ENCODE measurements at regions not wholly inside any gene's neighbourhood (a gene's known extent, or its start where the extent isn't known, plus 50 kb on each side); places are given as distances from the start of the nearest gene placed in this dataset.

GRCh38 chr11:116085031-116085635 is 580.9 kb upstream of the CADM1 start:
- H3K4me3 Mint-ChIP-seq, result no peak overlapping the region

GRCh38 chr11:116084511-116084910 is 580.3 kb upstream of the CADM1 start:
- no peak overlapping the region for H3K4me3 Mint-ChIP-seq
- H3K27me3 Mint-ChIP-seq, result peaks cover 24% of the 10 kb centered on the region
- peaks cover 1% of the 10 kb centered on the region for H3K36me3 Mint-ChIP-seq
- peaks cover 0 to 4% (median 0%) of the 10 kb centered on the region in 3 donors for H3K4me1 Mint-ChIP-seq
- H3K27ac Mint-ChIP-seq, result no peak overlapping the region
- peaks cover 0 to 3% (median 0%) of the 10 kb centered on the region in 3 donors for H3K9me3 Mint-ChIP-seq

More at GRCh38 chr11:116085031-116085635, 580.9 kb upstream of the CADM1 start:
- H3K27me3 Mint-ChIP-seq, result peaks cover 22% of the 10 kb centered on the region
- no peak overlapping the region for H3K27ac Mint-ChIP-seq
- H3K9me3 Mint-ChIP-seq, result no peaks in the 10 kb centered on the region
- peaks cover 0 to 4% (median 0%) of the 10 kb centered on the region in 3 donors for H3K4me1 Mint-ChIP-seq
- peaks cover 1% of the 10 kb centered on the region for H3K36me3 Mint-ChIP-seq

- Mint-ChIP-seq H3K27ac (no peak overlapping the region), H3K9me3 (peaks cover 0 to 6% (median 0%) of the 10 kb centered on the region in 3 donors), H3K4me1 (peaks cover 0 to 4% (median 0%) of the 10 kb centered on the region in 3 donors), H3K27me3 (peaks cover 18% of the 10 kb centered on the region), H3K36me3 (peaks cover 1% of the 10 kb centered on the region), H3K4me3 (no peak overlapping the region)
Measured at GRCh38 chr11:116082256-116082655, 578.0 kb upstream of the CADM1 start.

GRCh38 chr11:116079580-116079979 is 575.4 kb upstream of the CADM1 start:
- no peak overlapping the region for H3K4me3 Mint-ChIP-seq
- H3K9me3 Mint-ChIP-seq, result peaks cover 0 to 6% (median 1%) of the 10 kb centered on the region in 3 donors
- H3K36me3 Mint-ChIP-seq, result peaks cover 1% of the 10 kb centered on the region
- H3K27ac Mint-ChIP-seq, result peak overlapping the region in 1 of 3 donors; percentile 77
- no peaks in the 10 kb centered on the region for H3K4me1 Mint-ChIP-seq
- H3K27me3 Mint-ChIP-seq, result peaks cover 16% of the 10 kb centered on the region

- H3K36me3 Mint-ChIP-seq, result peaks cover 1% of the 10 kb centered on the region
- peaks cover 0 to 6% (median 1%) of the 10 kb centered on the region in 3 donors for H3K9me3 Mint-ChIP-seq
- no peak overlapping the region for H3K27ac Mint-ChIP-seq
- no peaks in the 10 kb centered on the region for H3K4me1 Mint-ChIP-seq
- H3K27me3 Mint-ChIP-seq, result peaks cover 13% of the 10 kb centered on the region
- H3K4me3 Mint-ChIP-seq, result no peak overlapping the region
Measured at GRCh38 chr11:116078101-116078591, 573.9 kb upstream of the CADM1 start.

GRCh38 chr11:116077092-116077491 is 572.9 kb upstream of the CADM1 start:
- Mint-ChIP-seq H3K27ac (no peak overlapping the region), H3K9me3 (peaks cover 0 to 6% (median 1%) of the 10 kb centered on the region in 3 donors), H3K27me3 (peaks cover 9% of the 10 kb centered on the region), H3K4me1 (no peaks in the 10 kb centered on the region), H3K4me3 (no peak overlapping the region), H3K36me3 (peaks cover 1% of the 10 kb centered on the region)

- Mint-ChIP-seq H3K27me3 (peaks cover 10% of the 10 kb centered on the region), H3K36me3 (no peaks in the 10 kb centered on the region), H3K9me3 (peaks cover 0 to 1% (median 0%) of the 10 kb centered on the region in 3 donors), H3K4me3 (no peak overlapping the region), H3K4me1 (no peaks in the 10 kb centered on the region), H3K27ac (no peak overlapping the region)
Measured at GRCh38 chr11:116073854-116074837, 569.9 kb upstream of the CADM1 start.

GRCh38 chr11:116072601-116073410 is 568.6 kb upstream of the CADM1 start:
- no peak overlapping the region for H3K27ac Mint-ChIP-seq
- H3K9me3 Mint-ChIP-seq, result peaks cover 0 to 1% (median 0%) of the 10 kb centered on the region in 3 donors
- H3K4me1 Mint-ChIP-seq, result no peaks in the 10 kb centered on the region
- H3K36me3 Mint-ChIP-seq, result peaks cover 2% of the 10 kb centered on the region
- peaks cover 10% of the 10 kb centered on the region for H3K27me3 Mint-ChIP-seq
- no peak overlapping the region for H3K4me3 Mint-ChIP-seq

- Mint-ChIP-seq H3K4me1 (no peaks in the 10 kb centered on the region), H3K27ac (no peak overlapping the region), H3K9me3 (peaks cover 0 to 1% (median 0%) of the 10 kb centered on the region in 3 donors), H3K36me3 (peaks cover 2% of the 10 kb centered on the region), H3K4me3 (no peak overlapping the region), H3K27me3 (peaks cover 10% of the 10 kb centered on the region)
Measured at GRCh38 chr11:116072133-116072532, 567.9 kb upstream of the CADM1 start.

GRCh38 chr11:116071241-116071640 is 567.0 kb upstream of the CADM1 start:
- H3K9me3 Mint-ChIP-seq, result no peaks in the 10 kb centered on the region
- H3K4me3 Mint-ChIP-seq, result no peak overlapping the region
- H3K27ac Mint-ChIP-seq, result no peak overlapping the region
- peaks cover 2% of the 10 kb centered on the region for H3K36me3 Mint-ChIP-seq
- H3K27me3 Mint-ChIP-seq, result peaks cover 12% of the 10 kb centered on the region
- H3K4me1 Mint-ChIP-seq, result peaks cover 0 to 3% (median 0%) of the 10 kb centered on the region in 3 donors

- H3K36me3 Mint-ChIP-seq, result peaks cover 2% of the 10 kb centered on the region
- H3K4me3 Mint-ChIP-seq, result no peak overlapping the region
- peaks cover 15% of the 10 kb centered on the region for H3K27me3 Mint-ChIP-seq
- no peaks in the 10 kb centered on the region for H3K9me3 Mint-ChIP-seq
- H3K4me1 Mint-ChIP-seq, result peaks cover 0 to 9% (median 0%) of the 10 kb centered on the region in 3 donors
- no peak overlapping the region for H3K27ac Mint-ChIP-seq
Measured at GRCh38 chr11:116070520-116070919, 566.3 kb upstream of the CADM1 start.

GRCh38 chr11:116066777-116067176 is 562.6 kb upstream of the CADM1 start:
- peaks cover 0 to 1% (median 0%) of the 10 kb centered on the region in 3 donors for H3K9me3 Mint-ChIP-seq
- H3K27me3 Mint-ChIP-seq, result peaks cover 14% of the 10 kb centered on the region
- H3K4me1 Mint-ChIP-seq, result peaks cover 0 to 9% (median 2%) of the 10 kb centered on the region in 3 donors
- H3K4me3 Mint-ChIP-seq, result no peak overlapping the region
- H3K36me3 Mint-ChIP-seq, result peaks cover 2% of the 10 kb centered on the region
- H3K27ac Mint-ChIP-seq, result no peak overlapping the region

- H3K4me3 Mint-ChIP-seq, result no peak overlapping the region
- H3K27me3 Mint-ChIP-seq, result peaks cover 10% of the 10 kb centered on the region
- H3K36me3 Mint-ChIP-seq, result peaks cover 2% of the 10 kb centered on the region
- H3K27ac Mint-ChIP-seq, result no peak overlapping the region
- peaks cover 0 to 9% (median 2%) of the 10 kb centered on the region in 3 donors for H3K4me1 Mint-ChIP-seq
- H3K9me3 Mint-ChIP-seq, result peaks cover 0 to 2% (median 1%) of the 10 kb centered on the region in 3 donors
Measured at GRCh38 chr11:116065986-116066385, 561.8 kb upstream of the CADM1 start.

- peaks cover 0 to 9% (median 2%) of the 10 kb centered on the region in 3 donors for H3K4me1 Mint-ChIP-seq
- no peak overlapping the region for H3K4me3 Mint-ChIP-seq
- H3K9me3 Mint-ChIP-seq, result peaks cover 0 to 2% (median 1%) of the 10 kb centered on the region in 3 donors
- H3K36me3 Mint-ChIP-seq, result peaks cover 2% of the 10 kb centered on the region
- peaks cover 6% of the 10 kb centered on the region for H3K27me3 Mint-ChIP-seq
- peak overlapping the region in 1 of 3 donors; percentile 59 for H3K27ac Mint-ChIP-seq
Measured at GRCh38 chr11:116065191-116065895, 561.1 kb upstream of the CADM1 start.

All from IgD-negative memory B cell (primary cell).